D341Med (cell line): ENCODE measurements at regions not wholly inside any gene's neighbourhood (a gene's known extent, or its start where the extent isn't known, plus 50 kb on each side); places are given as distances from the start of the nearest gene placed in this dataset.
"Not testable (repeated sequence)": the region's sequence is repeated elsewhere in the genome, so short reads cannot be mapped to it uniquely, and the experiment has no call there.

Source experiments
- DNase-seq: peaks from one replicate; pipeline ENCODE4 v3.0.0; 2012; ENCODE audit warnings: low spot score

DNA sequence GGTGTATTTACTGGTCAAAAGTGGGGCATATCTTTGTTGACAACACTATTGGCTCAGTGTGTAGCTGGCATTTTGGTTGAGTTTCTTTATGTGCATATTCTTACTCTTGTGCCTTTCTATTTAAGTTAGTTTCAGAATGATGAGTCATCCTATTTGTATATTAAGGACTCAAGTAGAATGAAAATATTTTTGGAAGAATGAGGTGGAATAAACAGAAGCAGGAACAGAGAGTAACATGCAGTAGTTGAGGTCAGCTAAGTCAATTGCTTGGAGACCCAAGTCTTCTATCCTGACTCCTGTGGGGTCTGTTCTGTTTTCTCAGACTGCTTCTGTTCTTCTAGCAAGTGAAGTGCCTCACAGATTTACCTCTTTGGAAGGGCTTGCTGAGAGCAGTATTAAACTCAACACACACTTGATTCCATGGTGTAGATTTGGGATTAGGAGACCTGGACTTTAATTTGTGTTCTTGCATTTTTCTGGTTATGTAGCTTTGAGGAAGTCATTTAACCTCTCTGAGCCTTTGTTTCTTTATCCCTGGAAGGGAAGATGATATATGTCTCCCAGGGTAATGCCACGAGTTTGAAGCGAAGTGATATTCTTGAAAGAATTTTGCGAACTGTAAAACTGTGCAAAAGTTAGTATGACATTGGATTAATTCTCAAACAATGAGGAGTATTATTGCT lies 324.3 kb downstream of the QKI start:
- DNase-seq: no peak

DNA sequence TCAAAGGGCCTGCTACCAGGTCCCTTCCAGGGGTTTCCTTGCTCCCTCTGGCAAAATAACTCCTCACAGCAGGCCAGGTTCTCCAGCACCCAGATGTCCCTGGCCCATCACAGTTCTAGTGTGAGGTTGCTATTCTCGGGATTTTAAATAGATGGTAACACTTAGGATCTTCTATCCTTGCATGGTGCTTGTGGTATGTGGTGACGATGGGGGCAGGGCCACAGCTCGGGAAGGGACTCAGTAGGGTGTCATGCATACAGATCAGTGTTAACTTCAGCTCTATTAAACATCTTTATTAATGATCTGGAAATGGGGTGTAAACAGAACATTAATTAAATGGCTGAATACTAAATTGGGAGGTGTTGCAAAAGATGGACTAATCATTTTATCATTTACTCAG lies 323.8 kb downstream of the QKI start:
- no peak for DNase-seq

DNA sequence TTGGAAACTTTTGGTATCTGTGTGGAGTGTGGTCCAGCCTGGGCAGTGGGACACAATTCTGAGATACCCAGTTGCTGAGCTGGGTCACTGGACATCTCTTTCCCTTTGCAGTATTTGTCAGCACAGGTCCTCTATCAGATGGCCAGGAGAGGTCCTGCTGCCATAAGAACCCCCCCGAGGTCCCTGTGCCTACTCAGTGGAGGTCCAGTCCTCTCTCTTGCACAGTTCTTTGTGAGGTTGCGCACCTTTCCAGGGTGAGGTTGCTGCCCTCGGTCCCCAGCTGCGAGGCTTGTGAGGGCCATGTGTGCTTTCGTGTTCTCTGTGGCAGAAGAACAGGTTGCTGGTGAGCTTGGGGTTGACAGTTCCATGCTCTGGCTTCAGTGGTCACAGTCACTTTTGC lies 320.6 kb downstream of the QKI start:
- no peak for DNase-seq

DNA sequence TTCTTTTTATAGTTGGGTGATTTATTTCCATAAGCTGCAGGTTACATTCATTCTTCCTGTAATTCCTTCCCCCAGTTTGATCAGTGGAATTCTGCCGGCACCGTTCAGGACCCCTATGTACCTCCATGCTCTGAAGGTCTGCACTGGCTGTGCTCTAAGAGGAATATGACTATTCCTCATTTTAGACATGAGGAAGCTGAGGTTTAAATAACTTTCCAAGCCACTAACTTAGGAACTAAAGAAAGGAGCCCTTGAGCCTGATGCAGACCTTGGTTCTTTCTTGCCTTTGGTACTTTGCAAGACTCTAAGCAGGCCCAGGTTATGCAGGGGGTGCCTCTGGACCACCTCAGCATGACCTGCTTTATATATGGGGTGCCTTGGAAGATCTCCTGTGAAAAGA lies 318.5 kb downstream of the QKI start:
- DNase-seq: no peak

DNA sequence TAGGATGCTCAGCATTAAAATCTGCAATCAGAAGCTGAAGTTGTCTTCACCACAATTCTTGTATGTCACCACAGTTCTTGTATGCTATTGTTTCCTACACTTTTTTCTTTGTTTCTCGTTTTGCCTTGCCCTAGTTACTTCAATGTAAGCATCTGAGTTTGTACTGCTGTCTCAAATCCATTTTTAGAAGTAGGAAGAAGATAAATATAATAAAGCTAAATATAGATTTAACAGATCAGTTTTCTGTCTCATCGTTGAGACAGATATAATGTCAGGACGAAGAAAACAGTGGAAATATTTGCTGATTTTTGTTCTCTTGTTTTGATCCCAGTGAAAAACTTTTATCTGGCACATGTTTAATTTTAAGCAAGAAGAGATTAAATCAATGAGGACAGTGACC lies 318.0 kb downstream of the QKI start:
- DNase-seq: no peak

DNA sequence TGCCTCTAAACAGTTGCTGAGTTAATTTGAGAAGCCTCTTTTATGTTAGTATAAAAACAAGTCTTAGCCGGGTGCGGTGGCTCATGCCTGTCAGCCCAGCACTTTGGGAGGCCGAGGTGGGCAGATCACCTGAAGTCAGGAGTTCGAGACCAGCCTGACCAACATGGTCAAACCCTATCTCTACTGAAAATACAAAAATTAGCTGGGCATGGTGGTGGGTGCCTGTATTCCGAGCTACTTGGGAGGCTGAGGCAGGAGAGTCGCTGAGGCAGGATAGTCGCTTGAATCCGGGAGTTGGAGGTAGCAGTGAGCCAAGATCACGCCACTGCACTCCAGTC lies 317.5 kb downstream of the QKI start:
- not testable (repeated sequence) for DNase-seq

DNA sequence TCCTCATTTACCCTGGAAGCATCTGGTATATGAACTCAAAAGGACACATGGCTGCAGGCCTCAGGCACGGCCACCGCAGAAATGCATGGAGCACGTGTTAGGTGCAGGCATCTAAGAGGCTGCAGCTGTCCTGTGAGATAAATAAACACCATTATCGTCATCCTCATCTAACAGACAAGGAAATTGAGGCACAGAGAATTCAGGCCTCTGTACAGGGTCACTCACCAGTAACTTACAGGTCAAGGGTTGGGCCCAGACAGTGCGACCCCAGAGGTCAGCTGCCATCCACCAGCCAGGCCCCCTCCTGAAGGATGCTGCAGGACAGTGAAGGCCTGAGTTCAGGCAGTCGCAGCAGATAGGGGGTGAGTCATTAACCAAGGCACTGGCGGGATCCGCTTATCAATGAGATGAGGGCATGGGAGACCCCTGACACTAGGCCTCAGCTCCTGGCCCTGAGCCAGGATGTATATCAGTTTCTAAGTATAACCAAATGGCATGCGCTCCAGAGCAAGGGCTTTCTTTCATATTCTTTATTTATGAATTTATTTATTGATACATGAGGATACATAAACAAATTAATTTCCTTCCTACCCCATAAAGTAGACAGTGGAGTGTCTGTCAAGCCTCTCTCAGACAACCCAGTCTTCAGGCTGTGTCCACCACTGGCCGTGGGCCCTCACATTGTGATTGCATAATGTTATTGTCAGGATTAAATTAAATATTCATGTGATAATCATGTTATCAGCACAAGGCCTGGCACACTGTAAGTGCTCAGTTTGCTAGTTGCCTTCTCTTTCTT lies 316.9 kb downstream of the QKI start:
- DNase-seq: no peak

DNA sequence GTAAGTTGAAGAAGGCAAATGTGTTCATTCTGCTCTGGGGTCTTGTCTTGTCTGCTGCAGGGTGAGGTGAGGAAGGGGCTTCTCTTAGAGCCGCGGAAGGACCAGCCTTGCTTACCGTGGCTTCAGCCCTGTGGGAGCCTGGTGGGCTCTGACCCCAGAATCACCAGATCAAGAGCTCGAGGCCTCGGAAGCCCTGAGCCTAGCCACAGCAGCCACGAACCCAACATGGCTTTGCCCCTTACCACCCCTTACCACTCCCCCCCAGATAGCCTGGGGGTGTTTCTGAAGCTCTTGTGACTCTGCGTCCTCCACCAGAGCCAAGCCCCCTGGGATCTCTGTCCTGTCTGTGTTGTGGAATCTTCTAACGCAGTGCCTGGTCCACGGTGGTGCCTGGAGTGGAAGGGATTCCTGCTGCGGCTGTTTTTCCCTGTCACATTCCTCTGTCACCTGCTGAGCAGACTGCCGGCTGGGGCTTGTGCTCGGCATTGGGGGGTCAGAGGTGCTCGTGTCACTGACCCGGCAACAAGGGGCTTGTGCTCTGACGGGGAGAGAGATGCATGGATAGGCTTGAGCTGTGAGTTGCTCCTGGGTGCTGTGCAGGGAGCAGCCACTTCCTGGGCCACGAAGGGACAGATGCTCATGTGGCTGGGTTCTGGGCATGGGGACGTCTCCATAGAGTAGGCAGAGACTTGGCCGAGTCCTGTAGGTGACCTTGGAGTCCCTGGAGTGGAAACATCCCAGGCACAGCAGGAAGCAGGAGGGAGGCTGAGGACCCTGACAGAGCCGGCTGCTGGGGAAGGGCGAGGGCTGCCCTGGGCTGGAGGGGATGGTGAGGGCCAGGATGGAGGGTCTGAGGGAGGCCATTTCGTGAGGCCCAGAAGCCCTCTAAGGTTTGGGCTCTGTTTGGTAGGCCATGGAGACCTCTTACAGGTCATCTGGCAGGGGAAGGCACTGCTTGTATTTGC lies 316.0 kb downstream of the QKI start:
- no peak for DNase-seq

DNA sequence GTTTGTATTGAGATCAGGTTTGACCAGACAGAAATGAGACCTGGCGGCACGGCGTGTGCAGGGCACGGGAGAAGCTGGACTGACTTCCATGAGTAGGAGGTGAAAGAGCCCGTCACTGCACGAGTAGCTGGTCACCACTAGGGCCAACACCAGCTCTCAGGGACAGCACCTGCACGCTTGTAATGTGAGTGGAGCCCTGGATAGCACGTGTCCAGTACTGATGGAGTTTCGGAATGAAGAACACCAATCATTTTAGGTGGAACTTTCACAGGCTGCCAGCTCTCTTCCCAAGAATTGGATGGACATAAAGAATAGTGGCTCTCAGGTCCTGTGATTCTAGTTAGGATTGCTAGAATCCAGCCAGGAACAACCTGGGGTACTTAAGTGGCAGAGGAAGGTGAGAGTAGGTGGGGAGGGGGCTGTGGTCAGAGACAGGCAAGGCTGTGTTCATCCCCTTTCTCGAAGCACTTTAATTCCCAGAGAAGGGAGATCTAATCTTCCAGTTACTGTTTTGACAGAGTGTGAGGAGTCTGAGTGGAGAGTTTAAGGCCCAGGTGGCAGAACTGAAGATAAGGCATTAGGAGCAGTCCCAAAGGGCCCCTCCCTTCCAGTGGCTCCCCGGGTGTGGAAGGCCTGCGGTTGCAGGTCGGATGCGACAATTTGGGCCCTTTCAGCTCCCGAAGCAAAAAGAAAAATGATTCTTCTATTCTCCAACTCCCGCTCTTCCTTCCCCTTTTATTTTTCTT lies 314.8 kb downstream of the QKI start:
- no peak for DNase-seq

DNA sequence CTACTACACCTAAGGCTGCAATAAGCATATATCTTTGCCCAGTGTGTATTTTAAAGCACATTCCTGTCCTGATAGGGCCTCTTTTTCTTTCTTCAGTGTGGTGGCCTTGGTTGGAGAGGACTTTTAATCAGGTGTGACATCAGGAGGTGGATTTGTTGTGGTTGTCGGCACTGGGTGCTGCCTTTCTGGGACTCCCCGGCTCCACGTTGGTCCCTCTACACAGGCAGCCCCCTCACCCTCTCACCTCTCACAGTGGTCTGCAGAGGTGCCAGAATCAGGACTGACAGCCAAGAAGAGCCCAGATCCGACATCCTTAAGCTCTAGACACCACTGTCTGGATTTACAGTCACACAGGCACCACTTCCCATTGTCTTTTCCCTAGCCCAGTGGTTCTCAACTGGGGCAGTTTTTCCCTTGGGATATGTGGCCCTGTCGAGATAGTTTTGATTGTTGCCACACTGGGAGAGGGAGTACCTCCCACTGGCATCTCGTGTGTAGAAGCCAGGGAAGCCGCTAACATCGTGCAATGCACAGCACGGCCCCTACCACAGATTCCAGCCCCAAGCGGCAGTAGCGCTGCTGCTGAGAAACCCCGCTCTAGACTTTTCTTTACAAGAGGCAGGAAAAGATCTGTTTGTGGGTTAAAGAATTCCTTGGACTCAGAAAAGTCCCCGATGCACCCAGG lies 314.1 kb downstream of the QKI start:
- DNase-seq: no peak

DNA sequence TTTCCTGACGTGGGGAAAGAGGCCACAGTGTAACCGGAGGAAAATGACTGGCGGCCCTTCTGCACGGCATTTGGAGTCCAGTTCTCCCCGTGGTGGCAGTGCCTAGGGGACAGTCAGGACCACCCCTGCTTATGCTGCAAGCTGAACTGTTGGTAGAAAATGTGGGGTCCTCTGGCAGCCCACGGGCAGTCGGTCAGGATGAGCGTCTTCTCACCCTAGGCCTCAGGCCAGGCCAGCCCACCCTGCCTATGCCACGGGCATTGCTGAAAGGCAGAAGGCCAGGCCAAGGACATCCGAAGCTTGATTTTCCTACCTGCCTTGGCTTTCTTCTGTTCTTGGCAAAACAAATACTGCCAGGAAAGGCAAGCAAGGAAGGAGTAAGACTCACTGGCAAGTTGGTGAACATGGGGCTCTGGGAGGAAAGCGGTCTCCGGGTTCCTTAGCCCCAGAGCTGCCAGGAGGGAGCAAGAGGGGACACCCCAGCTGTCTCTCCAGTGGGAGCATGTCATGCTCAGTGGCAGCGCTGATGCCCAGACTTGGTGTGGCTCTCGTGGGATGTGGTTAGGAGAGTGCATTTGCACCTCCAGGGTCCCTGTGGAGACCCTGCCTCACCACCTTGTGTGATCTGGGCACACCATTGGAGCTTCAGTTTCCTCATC lies 311.6 kb downstream of the QKI start:
- no peak for DNase-seq

DNA sequence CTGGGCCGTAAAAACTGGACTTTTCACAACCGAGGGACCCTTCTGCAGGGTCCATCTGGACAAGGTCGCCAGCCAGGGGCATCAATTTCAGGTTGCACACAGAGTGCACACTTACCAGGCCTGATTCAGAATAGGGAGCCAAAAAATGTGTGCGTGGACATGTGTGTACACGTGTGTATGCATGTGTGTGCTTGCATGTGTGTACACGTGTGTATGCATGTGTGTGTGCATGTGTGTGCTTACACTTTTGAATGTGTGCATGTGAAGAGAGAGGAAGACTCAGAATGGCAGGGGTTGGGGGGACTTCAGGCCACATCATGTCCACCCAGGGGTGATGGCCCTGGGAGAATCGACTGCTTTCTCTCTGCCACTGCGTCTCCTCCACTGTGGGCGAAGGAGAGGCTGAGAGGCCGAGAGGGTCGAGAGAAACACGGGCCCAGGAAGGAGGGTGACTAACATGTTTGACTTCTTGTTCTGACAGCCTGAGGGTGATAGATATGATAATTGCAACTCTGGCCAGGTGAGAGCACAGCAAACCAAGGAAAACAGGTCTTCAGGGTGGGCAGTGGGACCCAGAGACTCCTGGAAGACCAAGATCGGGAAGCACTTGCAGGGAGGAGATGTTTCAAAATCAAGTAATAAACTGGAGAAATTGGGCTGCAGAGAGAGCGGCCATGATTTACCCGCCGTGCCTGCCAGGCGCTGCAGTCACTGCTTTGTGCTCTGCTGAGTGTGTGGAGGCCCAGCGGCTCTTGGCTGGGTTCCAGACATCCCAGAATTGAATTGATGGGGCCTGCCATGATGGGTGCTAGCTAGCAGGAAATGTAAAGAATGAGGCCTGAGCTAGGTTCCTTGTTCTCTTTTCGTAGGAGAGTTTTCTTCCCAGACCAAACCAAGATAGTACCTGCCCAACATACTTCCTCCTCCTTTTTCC lies 310.8 kb downstream of the QKI start:
- no peak for DNase-seq

DNA sequence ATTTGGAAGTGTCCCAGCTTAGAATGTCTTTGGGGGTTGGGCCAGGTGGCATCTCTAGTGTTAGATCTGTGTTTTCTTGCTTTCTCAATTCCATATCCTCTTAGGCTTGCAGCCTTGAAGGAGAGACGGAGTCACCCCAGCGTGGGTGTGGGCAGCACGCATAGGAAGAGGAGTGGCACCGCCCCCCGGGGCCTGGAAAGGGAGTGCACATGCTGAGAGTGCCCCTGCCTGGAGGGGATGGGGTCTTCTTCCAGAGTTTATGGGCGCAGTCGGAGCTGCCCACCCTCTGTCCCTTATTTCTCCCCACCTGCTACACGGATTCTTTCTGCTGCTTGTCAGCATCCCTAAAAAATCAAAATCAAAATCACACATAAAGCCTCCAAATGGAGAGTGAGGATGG lies 309.7 kb downstream of the QKI start:
- DNase-seq: no peak

DNA sequence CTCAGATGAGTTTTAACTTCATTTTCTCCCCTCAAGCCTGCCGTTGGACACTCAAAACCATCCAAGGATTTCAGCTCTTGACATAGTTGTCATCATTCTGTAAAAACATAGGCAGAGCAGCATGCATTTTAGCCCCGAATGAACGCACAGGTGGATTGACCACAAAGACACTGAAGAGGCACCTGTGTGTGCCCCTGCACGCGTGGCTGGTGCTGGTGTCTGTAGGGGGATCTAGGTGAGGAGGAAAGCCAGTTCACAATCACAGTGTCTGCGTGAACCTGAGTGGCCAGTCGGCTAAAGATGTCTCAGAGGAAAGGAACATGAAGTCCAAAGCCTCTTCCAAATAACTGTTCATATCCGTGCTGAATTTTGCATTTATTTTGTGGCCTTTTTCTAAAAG lies 309.2 kb downstream of the QKI start:
- DNase-seq: no peak

DNA sequence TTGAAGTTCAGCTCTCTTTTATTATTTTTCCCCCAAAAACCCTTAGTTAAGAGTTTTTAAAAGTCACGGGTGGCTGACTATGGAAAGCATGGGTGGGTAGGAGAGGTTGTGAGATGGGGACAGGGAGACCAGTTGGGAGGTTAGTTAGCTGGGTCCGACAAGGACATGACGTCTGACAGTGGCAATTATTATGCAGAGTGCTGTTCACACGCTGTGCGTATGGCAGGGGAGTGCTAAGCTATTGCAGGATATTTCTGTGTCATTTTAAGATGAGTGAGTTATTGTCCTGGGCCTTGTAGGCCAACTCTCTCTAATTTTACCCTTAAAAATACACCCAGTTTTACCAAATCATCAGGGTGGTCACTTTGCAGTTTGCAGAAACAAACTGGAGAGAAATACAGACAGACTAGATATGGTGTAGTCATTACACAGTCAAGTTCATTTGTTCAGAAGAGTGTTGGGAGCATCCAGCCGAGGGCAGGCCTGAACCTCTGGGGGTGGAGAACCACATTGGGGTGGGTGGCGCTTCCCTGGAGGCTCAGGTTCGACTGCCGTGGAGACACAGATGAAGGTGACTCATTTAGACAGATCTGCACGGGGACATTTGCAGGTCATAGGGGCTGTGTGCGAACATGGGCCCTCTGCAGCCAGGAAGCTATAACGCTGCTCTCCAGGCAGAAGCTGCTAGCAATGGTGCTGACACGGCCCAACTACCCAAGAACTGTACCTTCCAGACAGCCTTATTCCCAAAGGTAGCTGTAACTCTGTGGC lies 307.6 kb downstream of the QKI start:
- DNase-seq: no peak

DNA sequence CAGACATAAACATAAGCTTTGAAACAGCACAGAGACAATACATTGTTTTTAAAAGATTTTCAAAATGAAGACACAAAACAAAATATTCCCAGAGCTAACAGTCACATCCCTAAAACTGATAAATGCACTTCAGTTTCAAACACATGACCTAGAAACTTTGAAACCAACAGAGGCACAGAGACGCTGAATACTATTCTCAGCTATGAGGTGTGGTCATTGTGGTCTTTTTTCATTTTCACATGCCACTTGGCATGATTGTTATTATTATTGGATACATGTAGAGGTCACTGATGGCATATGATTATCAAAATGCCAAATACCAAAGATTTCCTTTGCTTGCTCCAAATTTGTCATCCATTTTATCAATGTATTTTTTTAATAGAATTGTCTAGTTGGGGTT lies 306.9 kb downstream of the QKI start:
- DNase-seq: no peak

DNA sequence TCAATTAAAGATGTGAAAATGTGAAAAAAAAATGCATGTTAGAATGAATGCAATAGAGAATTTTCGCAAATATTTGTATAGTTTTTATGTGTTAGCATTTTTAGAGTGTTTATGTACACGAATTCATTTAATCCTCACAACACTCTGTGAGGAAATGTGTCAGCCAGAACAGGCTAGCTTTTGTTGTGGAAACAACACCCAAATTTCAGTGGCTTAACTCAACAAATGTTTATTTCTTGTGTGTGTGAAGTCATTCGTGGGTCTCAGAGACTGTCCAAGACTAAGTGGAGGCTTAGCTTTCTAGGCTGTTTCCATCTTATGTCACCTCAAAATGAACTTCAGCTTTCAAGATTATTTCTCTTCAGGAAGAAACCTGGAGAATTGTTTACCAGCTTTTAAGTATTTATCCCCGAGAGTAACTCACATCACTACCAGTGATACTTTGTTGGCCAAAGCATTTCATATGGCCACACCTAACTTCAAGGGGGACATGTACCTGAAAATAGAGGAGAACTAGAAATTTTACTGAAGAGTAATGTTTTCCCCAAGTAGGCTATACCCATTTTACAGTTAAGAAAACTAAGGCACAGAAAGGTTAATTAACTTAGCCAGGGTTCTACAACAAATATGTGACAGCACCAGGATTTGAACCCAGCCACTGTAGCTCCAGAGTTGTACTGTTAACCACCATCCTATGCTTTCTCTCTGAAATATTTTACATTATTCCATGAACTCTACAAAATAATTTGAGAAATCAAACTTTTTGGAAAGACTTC lies 306.1 kb downstream of the QKI start:
- DNase-seq: no peak

DNA sequence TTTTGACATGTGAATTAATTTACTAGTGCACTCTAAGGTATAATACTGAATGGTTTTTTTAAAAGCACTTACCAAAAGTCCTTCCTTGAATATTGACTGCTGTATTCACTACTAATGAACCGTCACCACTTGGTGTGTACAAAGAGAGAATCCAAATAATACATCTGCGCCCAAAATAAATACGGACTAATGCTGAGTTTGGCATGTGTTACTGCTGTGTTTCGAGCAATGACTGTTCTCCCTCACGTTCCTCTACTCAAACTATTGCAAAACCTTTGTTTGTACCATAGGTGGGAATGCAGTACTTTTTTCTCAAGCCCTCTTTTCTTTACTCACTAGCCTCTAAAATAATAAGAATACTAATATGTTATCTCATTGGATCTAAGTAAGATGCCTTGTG lies 305.5 kb downstream of the QKI start:
- no peak for DNase-seq
